GM13976 (cell line): ENCODE measurements at regions not wholly inside any gene's neighbourhood (a gene's known extent, or its start where the extent isn't known, plus 50 kb on each side); places are given as distances from the start of the nearest gene placed in this dataset.

Experiments used
- DNase-seq: peaks from one replicate; pipeline ENCODE4 v3.0.0; 2012; ENCODE audit warnings: low spot score
- in situ Hi-C: fragments of 300-500 bp; cut with MboI; formaldehyde crosslinking; loops from one replicate; pipeline ENCODE4 v1.12.0; 2022; ENCODE audit warnings: low sequenced_read_pairs, mixed read lengths, inconsistent platforms; ENCODE audit not compliant: unreplicated experiment
- TF ChIP-seq, protein P1 (sequence below): IDR thresholded peaks from 2 replicates; pipeline ENCODE4 v1.5.1; 2012; ENCODE audit warnings: borderline replicate concordance, mild to moderate bottlenecking; ENCODE audit not compliant: insufficient read depth; ENCODE audit errors: extremely low read depth, missing control alignments, control extremely low read depth

DNA sequence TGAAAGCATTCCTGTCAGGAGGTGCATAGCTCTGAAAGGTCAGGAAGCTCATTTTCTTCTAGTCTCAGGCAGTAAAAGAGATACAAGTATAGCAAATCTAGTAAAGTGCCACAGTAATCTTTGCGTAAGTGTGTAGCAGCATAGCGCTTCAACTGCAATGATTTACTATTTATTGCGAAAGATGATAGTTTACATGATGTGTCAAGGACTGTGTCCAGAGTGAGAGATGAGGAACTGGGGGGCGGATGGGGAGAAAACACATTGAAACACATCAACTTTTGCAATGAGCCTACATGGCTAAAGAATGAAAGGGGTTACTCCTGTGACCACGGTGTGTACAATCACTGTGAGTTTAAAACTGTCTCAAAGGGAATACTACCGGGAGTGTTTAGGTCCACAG is 644.4 kb downstream of the GALR1 start:
- no peak for DNase-seq
- TF ChIP-seq, protein P1, sequence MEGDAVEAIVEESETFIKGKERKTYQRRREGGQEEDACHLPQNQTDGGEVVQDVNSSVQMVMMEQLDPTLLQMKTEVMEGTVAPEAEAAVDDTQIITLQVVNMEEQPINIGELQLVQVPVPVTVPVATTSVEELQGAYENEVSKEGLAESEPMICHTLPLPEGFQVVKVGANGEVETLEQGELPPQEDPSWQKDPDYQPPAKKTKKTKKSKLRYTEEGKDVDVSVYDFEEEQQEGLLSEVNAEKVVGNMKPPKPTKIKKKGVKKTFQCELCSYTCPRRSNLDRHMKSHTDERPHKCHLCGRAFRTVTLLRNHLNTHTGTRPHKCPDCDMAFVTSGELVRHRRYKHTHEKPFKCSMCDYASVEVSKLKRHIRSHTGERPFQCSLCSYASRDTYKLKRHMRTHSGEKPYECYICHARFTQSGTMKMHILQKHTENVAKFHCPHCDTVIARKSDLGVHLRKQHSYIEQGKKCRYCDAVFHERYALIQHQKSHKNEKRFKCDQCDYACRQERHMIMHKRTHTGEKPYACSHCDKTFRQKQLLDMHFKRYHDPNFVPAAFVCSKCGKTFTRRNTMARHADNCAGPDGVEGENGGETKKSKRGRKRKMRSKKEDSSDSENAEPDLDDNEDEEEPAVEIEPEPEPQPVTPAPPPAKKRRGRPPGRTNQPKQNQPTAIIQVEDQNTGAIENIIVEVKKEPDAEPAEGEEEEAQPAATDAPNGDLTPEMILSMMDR, result no peak
- in situ Hi-C loops, result no loop called here

GRCh38 chr18:77895250-77895649 is 645.6 kb downstream of the GALR1 start:
- TF ChIP-seq, protein P1, result no peak
- in situ Hi-C loops, result no loop called here
- DNase-seq, result no peak

GRCh38 chr18:77896586-77897252 is 647.1 kb downstream of the GALR1 start:
- TF ChIP-seq, protein P1, result no peak
- in situ Hi-C loops, result no loop called here
- DNase-seq, result no peak

DNA sequence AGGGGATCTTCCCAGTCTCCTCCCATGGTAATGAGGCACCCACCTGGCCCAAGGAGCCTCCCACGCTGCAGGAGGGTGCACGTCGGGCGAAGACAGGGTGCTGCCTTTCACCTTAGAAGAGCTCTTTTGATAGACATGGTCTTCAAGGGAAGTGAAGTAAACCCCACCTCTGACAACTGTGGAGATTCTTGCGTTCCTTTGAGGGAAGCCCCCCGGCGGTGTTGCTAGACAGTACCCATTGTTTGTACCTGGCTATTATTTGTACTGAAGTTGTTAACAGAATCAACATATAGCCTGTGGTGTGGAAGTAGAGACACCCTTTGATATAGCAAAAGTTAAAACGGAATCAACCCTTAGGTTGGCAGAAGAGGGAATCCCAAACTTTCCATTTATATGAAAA is 648.0 kb downstream of the GALR1 start:
- TF ChIP-seq, protein P1, result no peak
- no peak for DNase-seq
- in situ Hi-C loops, result no loop called here

DNA sequence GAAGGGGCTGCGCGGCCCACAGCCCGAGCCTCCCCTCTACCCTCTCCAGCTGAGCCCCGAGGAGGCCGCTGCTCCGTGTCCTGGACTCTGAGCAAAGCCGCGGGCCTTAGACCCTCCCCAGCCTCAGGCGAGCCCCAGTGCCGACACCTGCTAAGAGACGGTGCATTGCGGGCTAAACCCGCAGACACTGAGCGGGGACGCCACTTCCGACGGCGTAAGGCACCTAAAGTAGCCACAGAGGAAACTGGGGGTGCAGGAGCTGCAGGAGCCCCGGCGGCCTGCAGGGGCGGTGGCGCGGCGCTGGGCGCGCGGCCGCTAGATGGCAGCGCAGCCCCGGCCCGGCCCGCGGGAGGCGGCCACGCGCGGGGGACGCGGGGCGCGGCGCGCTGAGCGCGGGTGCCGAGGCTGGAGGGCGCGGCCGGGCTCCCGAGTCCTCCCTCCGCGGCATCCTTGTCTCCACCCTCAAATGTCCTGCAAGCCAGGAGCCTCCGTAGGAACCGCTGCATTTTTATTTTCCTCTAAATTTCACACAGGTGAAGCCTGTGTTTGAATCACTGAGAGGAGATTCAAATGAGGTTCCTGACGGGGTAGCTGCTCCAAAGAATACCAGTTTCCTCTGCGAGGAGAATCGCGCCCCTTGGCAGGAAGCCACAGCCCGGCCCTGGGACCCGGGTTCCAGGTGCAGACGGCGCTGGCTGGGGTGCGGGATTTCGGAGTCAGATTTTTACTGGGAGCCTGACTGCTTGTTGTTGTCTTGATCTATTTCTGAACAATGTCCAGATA is 650.5 kb downstream of the GALR1 start:
- TF ChIP-seq, protein P1, result peak; percentile 99
- in situ Hi-C loops, result no loop called here
- DNase-seq, result peak; percentile 84

GRCh38 chr18:77905011-77905410 is 655.4 kb downstream of the GALR1 start:
- in situ Hi-C loops, result no loop called here
- TF ChIP-seq, protein P1, result no peak
- DNase-seq, result no peak
